Naive thymus-derived CD4-positive, alpha-beta T cell (primary cell): ENCODE measurements at regions not wholly inside any gene's neighbourhood (a gene's known extent, or its start where the extent isn't known, plus 50 kb on each side); places are given as distances from the start of the nearest gene placed in this dataset.

Experiments
- ATAC-seq: fragments of 150-1000 bp; cut with Tn5 transposase; 2 replicates; pipeline ENCODE4 v1.10.0; 2021; ENCODE audit warnings: mild to moderate bottlenecking, moderate library complexity
- CTCF ChIA-PET: fragments of 350-600 bp; sonication (Branson Sonifier 250); formaldehyde crosslinking; loops from one replicate; lab custom pipeline; 2021; ENCODE audit warnings: antibody characterized with exemption; lab: Charles Lee
- POLR2A ChIA-PET: fragments of 350-600 bp; sonication (Branson Sonifier 250); formaldehyde crosslinking; loops from one replicate; lab custom pipeline; 2021; ENCODE audit warnings: antibody characterized with exemption, inconsistent platforms; lab: Charles Lee
- DNase-seq, 9 donors: peaks; one replicate each; pipeline versions ENCODE4 v3.0.0 to v3.0.0-alpha.2; 2020 to 2022; ENCODE audit warnings: mixed read lengths in 1 of 9
- H3K27ac ChIP-seq: one replicate; pipeline ENCODE4 v1.7.0; 2013; ENCODE audit warnings: mild to moderate bottlenecking, low read depth, low read length, moderate library complexity
- H3K27me3 ChIP-seq, 2 donors: one replicate each; pipeline ENCODE4 v1.7.0; 2013; ENCODE audit warnings: low read length in 2 of 2, mild to moderate bottlenecking in 2 of 2, moderate library complexity in 2 of 2; ENCODE audit not compliant: control insufficient read depth in 2 of 2, insufficient read depth in 2 of 2
- H3K36me3 ChIP-seq, 3 experiments: 1 replicate in 2 of 3; 2 replicates in 1 of 3; pipeline ENCODE4 v1.7.0; 2013; ENCODE audit warnings: low read length in 3 of 3, mild to moderate bottlenecking in 3 of 3, moderate library complexity in 1 of 3; ENCODE audit not compliant: insufficient read depth in 3 of 3, control insufficient read depth in 2 of 3
- H3K4me1 ChIP-seq, 2 donors: one replicate each; pipeline ENCODE4 v1.7.0; 2013; ENCODE audit warnings: low read length in 2 of 2, mild to moderate bottlenecking in 2 of 2, moderate library complexity in 1 of 2; ENCODE audit not compliant: control insufficient read depth in 2 of 2, insufficient read depth in 2 of 2
- H3K4me3 ChIP-seq: 2 replicates; pipeline ENCODE4 v1.7.0; 2013; ENCODE audit warnings: mild to moderate bottlenecking, low read length
- H3K9me3 ChIP-seq, 3 experiments: 1 replicate in 2 of 3; 2 replicates in 1 of 3; pipeline ENCODE4 v1.7.0; 2013; ENCODE audit warnings: low read length in 3 of 3; ENCODE audit not compliant: control insufficient read depth in 2 of 3
- H3K27ac Mint-ChIP-seq, 9 donors: one replicate each; pipeline ENCODE4 v1.8.0; 2020 to 2022; ENCODE audit warnings: mixed read lengths in 9 of 9, mild to moderate bottlenecking in 8 of 9, moderate library complexity in 5 of 9, inconsistent platforms in 2 of 9
- H3K27me3 Mint-ChIP-seq, 5 donors: one replicate each; pipeline ENCODE4 v1.8.0; 2021 to 2022; ENCODE audit warnings: mixed read lengths in 5 of 5, mild to moderate bottlenecking in 1 of 5
- H3K36me3 Mint-ChIP-seq, 5 donors: one replicate each; pipeline ENCODE4 v1.8.0; 2020 to 2022; ENCODE audit warnings: mixed read lengths in 5 of 5, mild to moderate bottlenecking in 3 of 5, inconsistent platforms in 1 of 5
- H3K4me1 Mint-ChIP-seq, 7 donors: one replicate each; pipeline ENCODE4 v1.8.0; 2020 to 2022; ENCODE audit warnings: mixed read lengths in 7 of 7, mild to moderate bottlenecking in 3 of 7, inconsistent platforms in 1 of 7
- H3K4me3 Mint-ChIP-seq, 10 donors: one replicate each; pipeline ENCODE4 v1.8.0; 2020 to 2022; ENCODE audit warnings: mild to moderate bottlenecking in 10 of 10, mixed read lengths in 10 of 10, moderate library complexity in 6 of 10, inconsistent platforms in 2 of 10
- H3K9me3 Mint-ChIP-seq, 11 donors: one replicate each; pipeline ENCODE4 v1.8.0; 2020 to 2022; ENCODE audit warnings: mixed read lengths in 11 of 11, mild to moderate bottlenecking in 4 of 11, inconsistent platforms in 1 of 11, moderate library complexity in 1 of 11
- intact Hi-C, 2 donors: fragments of 100-400 bp; cut with micrococcal nuclease; formaldehyde crosslinking; loops; one replicate each; pipeline ENCODE4 v1.15.1; 2023

DNA sequence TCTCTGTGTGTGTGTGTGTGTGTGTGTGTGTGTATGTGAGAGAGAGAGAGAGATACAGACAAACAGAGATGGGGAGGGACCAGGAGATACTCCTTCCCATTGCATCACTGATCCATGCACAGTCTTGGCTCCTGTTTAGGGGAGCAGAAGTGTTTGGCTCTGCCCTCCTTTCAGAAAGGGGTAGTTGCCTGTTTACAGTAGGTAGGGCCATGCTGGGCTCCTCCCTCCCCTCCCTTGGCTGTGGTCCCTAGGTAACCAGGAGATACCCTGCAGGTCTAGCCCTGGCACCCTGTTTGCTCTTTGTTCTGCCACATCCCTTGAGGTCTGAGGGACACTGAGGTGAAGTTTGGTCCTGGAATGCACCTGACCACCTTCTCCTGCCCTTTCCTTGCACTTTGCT lies 95.3 kb downstream of the RAMP3 start:
- Histone ChIP-seq H3K4me1 (no peaks in the 10 kb centered on the region), H3K9me3 (no peaks in the 10 kb centered on the region), H3K27me3 (peaks cover 0 to 3% of the 10 kb centered on the region in 2 donors), H3K27ac (no peak overlapping the region), H3K36me3 (no peaks in the 10 kb centered on the region), H3K4me3 (no peak overlapping the region)
- ATAC-seq (no peak), DNase-seq (no peak)
- intact Hi-C loops: no loop called here
- H3K36me3 Mint-ChIP-seq: no peaks in the 10 kb centered on the region
- peaks cover 0 to 3% (median 0%) of the 10 kb centered on the region in 7 donors for H3K4me1 Mint-ChIP-seq
- H3K27me3 Mint-ChIP-seq: peaks cover 23 to 38% (median 37%) of the 10 kb centered on the region in 5 donors
- POLR2A ChIA-PET: no interaction called here
- H3K4me3 Mint-ChIP-seq: no peak overlapping the region
- CTCF ChIA-PET: no interaction called here
- no peak overlapping the region for H3K27ac Mint-ChIP-seq
- peaks cover 0 to 7% (median 0%) of the 10 kb centered on the region in 11 donors for H3K9me3 Mint-ChIP-seq

DNA sequence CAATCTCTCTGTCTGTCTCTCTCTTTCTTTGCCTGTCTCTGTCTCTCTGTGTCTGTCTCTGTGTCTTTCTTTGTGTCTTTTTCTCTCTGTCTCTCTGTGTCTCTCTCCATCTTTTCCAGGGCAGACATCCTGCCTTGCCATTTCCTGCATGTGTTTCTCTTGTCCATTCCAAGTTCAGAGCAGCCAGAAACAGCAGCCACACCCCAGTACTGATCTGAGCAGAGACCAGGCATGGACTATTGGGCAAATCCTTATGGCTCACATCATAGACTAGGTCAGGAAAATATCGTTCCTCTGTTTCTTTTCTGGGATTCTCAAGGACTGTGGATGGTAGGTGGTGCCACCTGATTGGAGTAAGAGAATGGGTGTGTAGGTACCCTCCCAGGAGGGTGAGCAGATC lies 95.8 kb downstream of the RAMP3 start:
- no peaks in the 10 kb centered on the region for H3K9me3 ChIP-seq

DNA sequence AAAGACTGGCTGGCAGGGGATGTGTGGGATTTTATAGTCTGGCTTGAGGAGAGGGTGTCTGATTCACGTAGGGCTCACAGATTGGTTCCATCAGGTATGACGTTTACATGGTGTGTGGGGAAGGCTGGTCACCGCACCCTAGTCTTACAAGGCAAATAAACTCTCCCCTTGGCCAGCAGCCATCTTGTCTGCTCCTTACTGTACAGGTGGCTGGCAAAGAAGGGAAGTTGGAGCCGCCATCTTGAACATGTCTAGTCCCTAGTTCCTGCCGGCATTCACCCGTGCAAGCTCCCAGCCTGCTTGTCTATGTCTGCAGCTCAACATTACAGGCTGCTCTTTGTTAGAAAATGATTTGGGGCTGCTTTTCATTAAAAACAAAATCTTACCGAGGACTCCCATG lies 97.6 kb downstream of the RAMP3 start:
- peaks cover 0 to 4% (median 3%) of the 10 kb centered on the region in 7 donors for H3K4me1 Mint-ChIP-seq
- CTCF ChIA-PET: interaction anchor here (1.2 kb wide), 1 partner anchor 14 kb away, joined by 3 read pairs; no protein-coding TSS in a partner anchor

More for the DNA sequence above, 95.8 kb downstream of the RAMP3 start:
- no peak overlapping the region for H3K27ac Mint-ChIP-seq
- H3K27ac ChIP-seq: no peak overlapping the region
- H3K36me3 Mint-ChIP-seq: no peaks in the 10 kb centered on the region
- ChIA-PET CTCF (no interaction called here), POLR2A (no interaction called here)
- H3K27me3 Mint-ChIP-seq: peaks cover 20 to 39% (median 36%) of the 10 kb centered on the region in 5 donors
- ATAC-seq: no peak
- no peak for DNase-seq
- H3K9me3 Mint-ChIP-seq: peaks cover 0 to 1% (median 0%) of the 10 kb centered on the region in 11 donors
- no peak overlapping the region for H3K4me3 Mint-ChIP-seq
- H3K4me1 Mint-ChIP-seq: peaks cover 0 to 3% (median 0%) of the 10 kb centered on the region in 7 donors
- intact Hi-C loops: no loop called here
- H3K27me3 ChIP-seq: peaks cover 0 to 3% of the 10 kb centered on the region in 2 donors
- no peak overlapping the region for H3K4me3 ChIP-seq
- H3K4me1 ChIP-seq: no peaks in the 10 kb centered on the region
- H3K36me3 ChIP-seq: no peaks in the 10 kb centered on the region

DNA sequence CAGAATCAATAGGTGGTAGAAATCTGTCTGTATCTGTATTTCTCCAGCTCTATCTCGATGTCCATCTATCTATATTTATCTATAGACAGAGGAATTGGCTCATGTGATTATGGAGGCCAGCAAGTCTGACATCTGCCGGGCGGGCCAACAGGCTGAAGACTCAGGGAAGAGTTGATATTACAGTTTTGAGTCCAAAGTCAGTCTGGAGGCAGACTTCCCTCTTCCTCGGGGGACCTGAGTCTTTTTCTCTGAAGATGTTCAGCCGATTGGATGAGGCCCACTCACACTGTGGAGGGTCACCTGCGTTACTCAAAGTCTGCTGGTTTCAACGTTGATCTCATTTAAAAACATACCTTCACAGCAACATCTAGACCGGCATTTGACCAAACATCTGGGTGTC lies 98.7 kb downstream of the RAMP3 start:
- CTCF ChIA-PET: interaction anchor here (1.0 kb wide), 1 partner anchor 9 kb away, joined by 3 read pairs; no protein-coding TSS in a partner anchor
- Histone ChIP-seq H3K9me3 (no peaks in the 10 kb centered on the region), H3K27ac (no peak overlapping the region), H3K4me3 (no peak overlapping the region), H3K27me3 (no peaks in the 10 kb centered on the region), H3K36me3 (no peaks in the 10 kb centered on the region), H3K4me1 (no peaks in the 10 kb centered on the region)
- no peak overlapping the region for H3K4me3 Mint-ChIP-seq
- no peak for ATAC-seq
- H3K27ac Mint-ChIP-seq: no peak overlapping the region
- peaks cover 0 to 1% (median 0%) of the 10 kb centered on the region in 11 donors for H3K9me3 Mint-ChIP-seq
- H3K27me3 Mint-ChIP-seq: peaks cover 22 to 39% (median 23%) of the 10 kb centered on the region in 5 donors
- intact Hi-C loops: no loop called here
- POLR2A ChIA-PET: no interaction called here
- no peaks in the 10 kb centered on the region for H3K36me3 Mint-ChIP-seq
- DNase-seq: no peak
- peaks cover 0 to 4% (median 3%) of the 10 kb centered on the region in 7 donors for H3K4me1 Mint-ChIP-seq

More for the DNA sequence above, 97.6 kb downstream of the RAMP3 start:
- Histone ChIP-seq H3K4me3 (no peak overlapping the region), H3K36me3 (no peaks in the 10 kb centered on the region), H3K9me3 (no peaks in the 10 kb centered on the region), H3K27me3 (no peaks in the 10 kb centered on the region), H3K4me1 (no peaks in the 10 kb centered on the region), H3K27ac (no peak overlapping the region)
- intact Hi-C loops: no loop called here
- Mint-ChIP-seq H3K4me3 (no peak overlapping the region), H3K36me3 (no peaks in the 10 kb centered on the region), H3K27me3 (peaks cover 22 to 39% (median 27%) of the 10 kb centered on the region in 5 donors), H3K9me3 (peaks cover 0 to 1% (median 0%) of the 10 kb centered on the region in 11 donors), H3K27ac (no peak overlapping the region)
- ATAC-seq: no peak
- POLR2A ChIA-PET: no interaction called here
- DNase-seq: no peak

DNA sequence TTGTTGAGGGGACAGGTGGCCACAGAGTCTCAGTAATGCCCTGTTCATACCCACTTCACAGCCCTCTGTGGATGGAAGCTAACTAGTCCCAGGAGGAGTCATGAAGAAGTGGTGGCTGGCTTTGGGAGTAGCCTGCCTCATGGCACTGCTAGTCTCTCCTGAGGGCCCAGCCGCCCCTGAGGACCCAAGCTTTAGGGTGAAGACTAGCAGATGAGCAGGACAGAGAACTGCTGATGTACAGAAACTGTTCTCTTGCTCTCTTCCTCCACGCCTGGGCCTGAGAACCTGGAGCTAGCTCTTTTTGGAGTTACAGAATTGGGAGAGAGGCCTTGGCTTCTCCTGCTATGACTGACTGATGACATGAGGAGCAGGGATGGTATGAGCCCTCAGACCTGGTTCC lies 99.2 kb downstream of the RAMP3 start:
- no peak for ATAC-seq
- H3K4me1 ChIP-seq: no peaks in the 10 kb centered on the region
- no peak for DNase-seq
- ChIA-PET CTCF (interaction anchor here (1.0 kb wide), 1 partner anchor 10 kb away, joined by 3 read pairs; no protein-coding TSS in a partner anchor), POLR2A (no interaction called here)
- intact Hi-C loops: no loop called here
- Mint-ChIP-seq H3K4me1 (peaks cover 0 to 4% (median 3%) of the 10 kb centered on the region in 7 donors), H3K4me3 (no peak overlapping the region), H3K27me3 (peaks cover 22 to 39% (median 23%) of the 10 kb centered on the region in 5 donors), H3K36me3 (no peaks in the 10 kb centered on the region), H3K9me3 (peaks cover 0 to 1% (median 0%) of the 10 kb centered on the region in 11 donors), H3K27ac (no peak overlapping the region)
- H3K27ac ChIP-seq: no peak overlapping the region
- H3K9me3 ChIP-seq: no peaks in the 10 kb centered on the region
- no peaks in the 10 kb centered on the region for H3K27me3 ChIP-seq
- no peaks in the 10 kb centered on the region for H3K36me3 ChIP-seq
- H3K4me3 ChIP-seq: no peak overlapping the region

DNA sequence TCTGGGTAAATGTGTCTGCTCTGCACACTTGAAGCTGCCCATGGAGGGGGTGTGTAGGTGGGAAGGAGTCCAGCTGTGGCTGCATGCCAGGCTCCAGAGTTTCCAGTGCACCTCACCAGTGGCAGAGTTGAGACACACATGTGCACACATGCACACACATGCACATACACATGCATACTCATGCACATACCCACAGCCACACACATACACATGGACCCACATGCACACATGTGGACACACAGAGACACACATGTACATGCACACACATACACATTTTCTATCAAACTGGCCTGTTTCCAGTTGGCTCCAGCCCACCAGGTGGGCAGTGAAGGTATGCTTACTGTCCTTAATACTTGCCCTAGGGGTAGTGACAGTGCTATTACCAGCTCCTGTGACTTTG lies 99.7 kb downstream of the RAMP3 start:
- peaks cover 22 to 39% (median 23%) of the 10 kb centered on the region in 5 donors for H3K27me3 Mint-ChIP-seq
- no peaks in the 10 kb centered on the region for H3K4me1 ChIP-seq

More for the DNA sequence above, 99.7 kb downstream of the RAMP3 start:
- ATAC-seq (no peak), DNase-seq (no peak)
- no peak overlapping the region for H3K27ac ChIP-seq
- no peaks in the 10 kb centered on the region for H3K36me3 ChIP-seq
- Mint-ChIP-seq H3K4me1 (peaks cover 0 to 4% (median 3%) of the 10 kb centered on the region in 7 donors), H3K27ac (no peak overlapping the region), H3K9me3 (peaks cover 0 to 1% (median 0%) of the 10 kb centered on the region in 11 donors), H3K4me3 (no peak overlapping the region), H3K36me3 (no peaks in the 10 kb centered on the region)
- POLR2A ChIA-PET: no interaction called here
- no peaks in the 10 kb centered on the region for H3K9me3 ChIP-seq
- no peak overlapping the region for H3K4me3 ChIP-seq
- H3K27me3 ChIP-seq: no peaks in the 10 kb centered on the region
- CTCF ChIA-PET: no interaction called here
- intact Hi-C loops: no loop called here
